ENCODE measurements at regions not wholly inside any gene's neighbourhood (a gene's known extent, or its start where the extent isn't known, plus 50 kb on each side); places are given as distances from the start of the nearest gene placed in this dataset.

DNA sequence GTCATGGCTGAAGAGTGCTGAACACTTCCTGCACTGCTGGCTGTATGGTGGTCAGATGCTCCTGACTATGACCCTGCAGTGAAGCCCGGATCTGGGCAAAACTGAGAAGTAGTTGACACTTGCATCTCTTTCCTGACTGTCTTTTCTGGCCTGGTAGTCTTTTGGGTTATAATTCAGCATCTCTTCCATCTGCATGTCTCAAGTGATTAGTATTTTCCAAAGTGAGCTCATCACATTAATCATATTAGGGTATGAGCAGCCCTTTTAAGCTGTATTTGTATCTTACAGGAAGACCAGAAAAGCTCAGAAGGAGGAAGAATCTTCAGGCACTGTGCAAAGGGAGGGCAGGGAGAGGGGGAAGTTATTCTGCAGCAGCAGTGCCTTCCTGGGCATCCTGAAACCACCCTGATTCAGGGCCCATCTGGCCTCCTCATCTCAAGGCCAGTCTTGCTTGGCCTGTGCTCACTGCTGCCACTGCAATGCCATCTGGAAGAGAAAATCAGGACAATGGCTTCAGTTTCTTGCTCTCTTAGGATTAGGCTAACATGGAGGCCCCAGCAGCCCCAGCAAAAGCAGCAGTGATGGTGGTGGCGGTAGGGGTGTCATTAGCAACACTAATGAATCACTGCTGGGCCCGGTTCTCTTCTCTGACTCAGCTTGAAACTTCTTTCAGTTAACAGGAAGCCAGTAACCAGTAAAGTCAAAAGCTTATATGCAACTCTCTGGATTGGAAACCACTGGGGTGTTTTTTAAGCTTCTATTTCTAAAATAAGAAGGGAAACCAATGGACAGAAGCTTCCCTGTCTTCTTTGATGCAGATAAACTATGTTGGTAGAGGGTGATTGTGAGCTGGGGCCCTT lies 63.3 kb upstream of the WDR26 start:
- TF ChIP-seq, protein P1, sequence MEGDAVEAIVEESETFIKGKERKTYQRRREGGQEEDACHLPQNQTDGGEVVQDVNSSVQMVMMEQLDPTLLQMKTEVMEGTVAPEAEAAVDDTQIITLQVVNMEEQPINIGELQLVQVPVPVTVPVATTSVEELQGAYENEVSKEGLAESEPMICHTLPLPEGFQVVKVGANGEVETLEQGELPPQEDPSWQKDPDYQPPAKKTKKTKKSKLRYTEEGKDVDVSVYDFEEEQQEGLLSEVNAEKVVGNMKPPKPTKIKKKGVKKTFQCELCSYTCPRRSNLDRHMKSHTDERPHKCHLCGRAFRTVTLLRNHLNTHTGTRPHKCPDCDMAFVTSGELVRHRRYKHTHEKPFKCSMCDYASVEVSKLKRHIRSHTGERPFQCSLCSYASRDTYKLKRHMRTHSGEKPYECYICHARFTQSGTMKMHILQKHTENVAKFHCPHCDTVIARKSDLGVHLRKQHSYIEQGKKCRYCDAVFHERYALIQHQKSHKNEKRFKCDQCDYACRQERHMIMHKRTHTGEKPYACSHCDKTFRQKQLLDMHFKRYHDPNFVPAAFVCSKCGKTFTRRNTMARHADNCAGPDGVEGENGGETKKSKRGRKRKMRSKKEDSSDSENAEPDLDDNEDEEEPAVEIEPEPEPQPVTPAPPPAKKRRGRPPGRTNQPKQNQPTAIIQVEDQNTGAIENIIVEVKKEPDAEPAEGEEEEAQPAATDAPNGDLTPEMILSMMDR (conservative IDR thresholded peaks at IDR 0.05; ENCODE audit: low read length), result no peak
- TF ChIP-seq EZH2phosphoT487 (IDR thresholded peaks at IDR 0.05; ENCODE audit: borderline replicate concordance), result no peak
